ENCODE measurements at regions not wholly inside any gene's neighbourhood (a gene's known extent, or its start where the extent isn't known, plus 50 kb on each side); places are given as distances from the start of the nearest gene placed in this dataset.
A peak's percentile ranks its signal among the peaks of the same experiment; 100 is the strongest.
"Not testable (repeated sequence)": the region's sequence is repeated elsewhere in the genome, so short reads cannot be mapped to it uniquely, and the experiment has no call there.

GRCh38 chr2:23042216-23042906 lies 342.6 kb upstream of the KLHL29 start:
- H3K36me3 Mint-ChIP-seq (ENCODE audit: insufficient read depth in 2 of 2), result no peaks in the 10 kb centered on the region
- peak overlapping the region; percentile 29 for H3K27ac Mint-ChIP-seq
- no peaks in the 10 kb centered on the region for H3K27me3 Mint-ChIP-seq (ENCODE audit: low read depth)

GRCh38 chr2:23050388-23050787 lies 334.6 kb upstream of the KLHL29 start:
- DNase-seq (no peak), ATAC-seq (replicated peaks in 1 of 2) (no peak)
- Mint-ChIP-seq H3K4me1 (ENCODE audit: low read depth) (no peaks in the 10 kb centered on the region), H3K27me3 (ENCODE audit: low read depth) (no peaks in the 10 kb centered on the region), H3K36me3 (ENCODE audit: insufficient read depth in 2 of 2) (no peaks in the 10 kb centered on the region), H3K4me3 (no peak overlapping the region), H3K27ac (no peak overlapping the region), H3K9me3 (peaks cover 2 to 4% of the 10 kb centered on the region in 2 donors)

More at GRCh38 chr2:23042216-23042906, 342.6 kb upstream of the KLHL29 start:
- ATAC-seq (replicated peaks in 1 of 2), result no peak
- DNase-seq, result no peak
- Mint-ChIP-seq H3K4me1 (ENCODE audit: low read depth) (no peaks in the 10 kb centered on the region), H3K9me3 (peaks cover 0 to 1% of the 10 kb centered on the region in 2 donors), H3K4me3 (no peak overlapping the region)

GRCh38 chr2:23053601-23054000 lies 331.4 kb upstream of the KLHL29 start:
- DNase-seq, result no peak
- Mint-ChIP-seq H3K36me3 (ENCODE audit: insufficient read depth in 2 of 2) (no peaks in the 10 kb centered on the region), H3K4me3 (no peak overlapping the region), H3K9me3 (peaks cover 2 to 4% of the 10 kb centered on the region in 2 donors), H3K27ac (no peak overlapping the region), H3K27me3 (ENCODE audit: low read depth) (no peaks in the 10 kb centered on the region), H3K4me1 (ENCODE audit: low read depth) (no peaks in the 10 kb centered on the region)
- ATAC-seq (replicated peaks in 1 of 2), result no peak

- DNase-seq, result no peak
- Mint-ChIP-seq H3K27me3 (ENCODE audit: low read depth) (no peaks in the 10 kb centered on the region), H3K36me3 (ENCODE audit: insufficient read depth in 2 of 2) (no peaks in the 10 kb centered on the region), H3K4me3 (no peak overlapping the region), H3K4me1 (ENCODE audit: low read depth) (no peaks in the 10 kb centered on the region), H3K9me3 (peaks cover 2% of the 10 kb centered on the region in 2 donors), H3K27ac (no peak overlapping the region)
- ATAC-seq (replicated peaks in 1 of 2), result no peak
Observed at GRCh38 chr2:23055251-23055650, 329.7 kb upstream of the KLHL29 start.

GRCh38 chr2:23056846-23057245 lies 328.1 kb upstream of the KLHL29 start:
- not testable (repeated sequence) for H3K27ac Mint-ChIP-seq; H3K4me1 Mint-ChIP-seq (ENCODE audit: low read depth); H3K4me3 Mint-ChIP-seq; H3K9me3 Mint-ChIP-seq; ATAC-seq (replicated peaks in 1 of 2); H3K27me3 Mint-ChIP-seq (ENCODE audit: low read depth); DNase-seq; H3K36me3 Mint-ChIP-seq (ENCODE audit: insufficient read depth in 2 of 2)

- no peaks in the 10 kb centered on the region for H3K9me3 Mint-ChIP-seq
- no peaks in the 10 kb centered on the region for H3K36me3 Mint-ChIP-seq (ENCODE audit: insufficient read depth in 2 of 2)
- no peak for DNase-seq
- no peak for ATAC-seq (replicated peaks in 1 of 2)
- H3K27me3 Mint-ChIP-seq (ENCODE audit: low read depth), result no peaks in the 10 kb centered on the region
- H3K27ac Mint-ChIP-seq, result no peak overlapping the region
- H3K4me1 Mint-ChIP-seq (ENCODE audit: low read depth), result no peaks in the 10 kb centered on the region
- no peak overlapping the region for H3K4me3 Mint-ChIP-seq
Observed at GRCh38 chr2:23058435-23058834, 326.5 kb upstream of the KLHL29 start.

- no peak for DNase-seq
- H3K4me3 Mint-ChIP-seq, result no peak overlapping the region
- peaks cover 0 to 2% of the 10 kb centered on the region in 2 donors for H3K9me3 Mint-ChIP-seq
- no peak for ATAC-seq (replicated peaks in 1 of 2)
- H3K27ac Mint-ChIP-seq, result no peak overlapping the region
- no peaks in the 10 kb centered on the region for H3K36me3 Mint-ChIP-seq (ENCODE audit: insufficient read depth in 2 of 2)
- no peaks in the 10 kb centered on the region for H3K4me1 Mint-ChIP-seq (ENCODE audit: low read depth)
- H3K27me3 Mint-ChIP-seq (ENCODE audit: low read depth), result no peaks in the 10 kb centered on the region
Observed at GRCh38 chr2:23065210-23065609, 319.8 kb upstream of the KLHL29 start.

GRCh38 chr2:23065936-23066335 lies 319.0 kb upstream of the KLHL29 start:
- H3K27me3 Mint-ChIP-seq (ENCODE audit: low read depth), result no peaks in the 10 kb centered on the region
- no peak overlapping the region for H3K27ac Mint-ChIP-seq
- ATAC-seq (replicated peaks in 1 of 2), result no peak
- no peaks in the 10 kb centered on the region for H3K36me3 Mint-ChIP-seq (ENCODE audit: insufficient read depth in 2 of 2)
- H3K9me3 Mint-ChIP-seq, result peaks cover 0 to 2% of the 10 kb centered on the region in 2 donors
- H3K4me3 Mint-ChIP-seq, result no peak overlapping the region
- no peaks in the 10 kb centered on the region for H3K4me1 Mint-ChIP-seq (ENCODE audit: low read depth)
- DNase-seq, result no peak

- Mint-ChIP-seq H3K4me3 (no peak overlapping the region), H3K36me3 (ENCODE audit: insufficient read depth in 2 of 2) (no peaks in the 10 kb centered on the region), H3K4me1 (ENCODE audit: low read depth) (no peaks in the 10 kb centered on the region), H3K27ac (no peak overlapping the region), H3K27me3 (ENCODE audit: low read depth) (no peaks in the 10 kb centered on the region), H3K9me3 (peaks cover 0 to 2% of the 10 kb centered on the region in 2 donors)
- DNase-seq, result no peak
- no peak for ATAC-seq (replicated peaks in 1 of 2)
Observed at GRCh38 chr2:23066686-23067085, 318.3 kb upstream of the KLHL29 start.

- DNase-seq (no peak), ATAC-seq (replicated peaks in 1 of 2) (no peak)
- Mint-ChIP-seq H3K27me3 (ENCODE audit: low read depth) (no peaks in the 10 kb centered on the region), H3K4me1 (ENCODE audit: low read depth) (no peaks in the 10 kb centered on the region), H3K36me3 (ENCODE audit: insufficient read depth in 2 of 2) (no peaks in the 10 kb centered on the region), H3K9me3 (peaks cover 0 to 2% of the 10 kb centered on the region in 2 donors), H3K27ac (no peak overlapping the region), H3K4me3 (no peak overlapping the region)
Observed at GRCh38 chr2:23069156-23069555, 315.8 kb upstream of the KLHL29 start.

GRCh38 chr2:23069923-23070322 lies 315.1 kb upstream of the KLHL29 start:
- Mint-ChIP-seq H3K4me3 (no peak overlapping the region), H3K27ac (no peak overlapping the region), H3K36me3 (ENCODE audit: insufficient read depth in 2 of 2) (no peaks in the 10 kb centered on the region), H3K4me1 (ENCODE audit: low read depth) (no peaks in the 10 kb centered on the region), H3K9me3 (peaks cover 0 to 2% of the 10 kb centered on the region in 2 donors), H3K27me3 (ENCODE audit: low read depth) (no peaks in the 10 kb centered on the region)
- DNase-seq (no peak), ATAC-seq (replicated peaks in 1 of 2) (no peak)

GRCh38 chr2:23073056-23073455 lies 311.9 kb upstream of the KLHL29 start:
- H3K4me3 Mint-ChIP-seq, result no peak overlapping the region
- H3K27me3 Mint-ChIP-seq (ENCODE audit: low read depth), result no peaks in the 10 kb centered on the region
- ATAC-seq (replicated peaks in 1 of 2) (no peak), DNase-seq (no peak)
- H3K4me1 Mint-ChIP-seq (ENCODE audit: low read depth), result no peaks in the 10 kb centered on the region
- no peaks in the 10 kb centered on the region for H3K9me3 Mint-ChIP-seq
- H3K36me3 Mint-ChIP-seq (ENCODE audit: insufficient read depth in 2 of 2), result no peaks in the 10 kb centered on the region
- no peak overlapping the region for H3K27ac Mint-ChIP-seq

- H3K36me3 Mint-ChIP-seq (ENCODE audit: insufficient read depth in 2 of 2), result no peaks in the 10 kb centered on the region
Observed at GRCh38 chr2:23073671-23074070, 311.3 kb upstream of the KLHL29 start.

GRCh38 chr2:23077596-23077995 lies 307.4 kb upstream of the KLHL29 start:
- DNase-seq, result no peak

More at GRCh38 chr2:23073671-23074070, 311.3 kb upstream of the KLHL29 start:
- no peaks in the 10 kb centered on the region for H3K27me3 Mint-ChIP-seq (ENCODE audit: low read depth)
- H3K4me3 Mint-ChIP-seq, result no peak overlapping the region
- H3K27ac Mint-ChIP-seq, result no peak overlapping the region
- no peak for DNase-seq
- no peaks in the 10 kb centered on the region for H3K4me1 Mint-ChIP-seq (ENCODE audit: low read depth)
- H3K9me3 Mint-ChIP-seq, result no peaks in the 10 kb centered on the region
- no peak for ATAC-seq (replicated peaks in 1 of 2)

More at GRCh38 chr2:23077596-23077995, 307.4 kb upstream of the KLHL29 start:
- Mint-ChIP-seq H3K4me3 (no peak overlapping the region), H3K36me3 (ENCODE audit: insufficient read depth in 2 of 2) (no peaks in the 10 kb centered on the region), H3K4me1 (ENCODE audit: low read depth) (no peaks in the 10 kb centered on the region), H3K27me3 (ENCODE audit: low read depth) (no peaks in the 10 kb centered on the region), H3K27ac (no peak overlapping the region), H3K9me3 (no peaks in the 10 kb centered on the region)
- ATAC-seq (replicated peaks in 1 of 2), result no peak

Data from activated T-cell treated with anti-CD3 and anti-CD28 coated beads, Interleukin-2, amount 50 U/mL, for 72 hours (primary cell).